ENCODE measurements at regions not wholly inside any gene's neighbourhood (a gene's known extent, or its start where the extent isn't known, plus 50 kb on each side); places are given as distances from the start of the nearest gene placed in this dataset.

GRCh38 chr10:108360187-108360586, 1195.7 kb upstream of the SORCS1 start:
- TF ChIP-seq CTCF (IDR thresholded peaks at IDR 0.05) (no peak), POLR2A (IDR thresholded peaks at IDR 0.05; ENCODE audit: low read depth) (no peak), POLR2AphosphoS5 (IDR thresholded peaks at IDR 0.05) (no peak)
